CD14-positive monocyte (primary cell): ENCODE measurements at regions not wholly inside any gene's neighbourhood (a gene's known extent, or its start where the extent isn't known, plus 50 kb on each side); places are given as distances from the start of the nearest gene placed in this dataset.

Source experiments
- DNase-seq, 3 donors: peaks; one replicate each; pipeline ENCODE4 v3.0.0-alpha.2; 2011 to 2022
- H2AFZ ChIP-seq: 2 replicates; pipeline ENCODE4 v1.6.0; 2012; ENCODE audit warnings: mild to moderate bottlenecking, low read depth, low read length, inconsistent platforms; ENCODE audit not compliant: insufficient read depth, poor library complexity, severe bottlenecking
- H3K27ac ChIP-seq, 2 donors: 1 replicate in 1 of 2; 2 replicates in 1 of 2; pipeline ENCODE4 v1.5.1; 2012 to 2013; ENCODE audit warnings: low read length in 2 of 2, control low read depth in 1 of 2, inconsistent platforms in 1 of 2, low read depth in 1 of 2, mild to moderate bottlenecking in 1 of 2
- H3K27me3 ChIP-seq, 2 donors: one replicate each; pipeline versions ENCODE4 v1.6.0 to v1.6.1; 2011 to 2013; ENCODE audit warnings: low read length in 2 of 2; ENCODE audit not compliant: control insufficient read depth in 2 of 2, insufficient read depth in 2 of 2
- H3K36me3 ChIP-seq, 2 donors: replicated peaks in 1 of 2; 1 replicate in 1 of 2; 2 replicates in 1 of 2; pipeline versions ENCODE4 v1.5.1 to v1.6.1; 2012 to 2013; ENCODE audit warnings: low read length in 2 of 2, control low read depth in 1 of 2, inconsistent platforms in 1 of 2, mild to moderate bottlenecking in 1 of 2; ENCODE audit not compliant: insufficient read depth in 2 of 2, control insufficient read depth in 1 of 2
- H3K4me1 ChIP-seq, 2 donors: 1 replicate in 1 of 2; 2 replicates in 1 of 2; pipeline versions ENCODE4 v1.5.1 to v1.6.1; 2012 to 2013; ENCODE audit warnings: low read length in 2 of 2, control low read depth in 1 of 2, inconsistent platforms in 1 of 2, mild to moderate bottlenecking in 1 of 2, moderate library complexity in 1 of 2; ENCODE audit not compliant: insufficient read depth in 2 of 2, control insufficient read depth in 1 of 2
- H3K4me2 ChIP-seq: replicated peaks from 2 replicates; pipeline ENCODE3; 2012; ENCODE audit warnings: low read length, moderate library complexity, mild to moderate bottlenecking; ENCODE audit not compliant: poor library complexity, severe bottlenecking; ENCODE audit errors: extremely low read depth
- H3K4me3 ChIP-seq, 3 experiments: fragments of 200-600 bp in 1 of 3; sonication (generic) in 1 of 3; replicated peaks in 1 of 3; 1 replicate in 2 of 3; 2 replicates in 1 of 3; pipeline ENCODE4 v1.5.1; 2011 to 2013; ENCODE audit warnings: low read length in 3 of 3, mild to moderate bottlenecking in 3 of 3, control low read depth in 2 of 3, low read depth in 2 of 3, inconsistent platforms in 1 of 3, moderate library complexity in 1 of 3
- H3K79me2 ChIP-seq: 2 replicates; pipeline ENCODE4 v1.6.0; 2012; ENCODE audit warnings: mild to moderate bottlenecking, control low read depth, inconsistent platforms, low read length, moderate library complexity; ENCODE audit not compliant: insufficient read depth
- H3K9ac ChIP-seq: 2 replicates; pipeline ENCODE4 v1.6.0; 2017; ENCODE audit warnings: low read length, mild to moderate bottlenecking; ENCODE audit not compliant: insufficient read depth, poor library complexity, severe bottlenecking
- H3K9me3 ChIP-seq, 2 donors: replicated peaks in 1 of 2; 1 replicate in 1 of 2; 2 replicates in 1 of 2; pipeline versions ENCODE4 v1.5.1 to v1.6.1; 2012 to 2013; ENCODE audit warnings: low read length in 2 of 2, control low read depth in 1 of 2; ENCODE audit not compliant: control insufficient read depth in 1 of 2, insufficient read depth in 1 of 2
- H4K20me1 ChIP-seq: 2 replicates; pipeline ENCODE4 v1.6.0; 2012; ENCODE audit warnings: mild to moderate bottlenecking, low read length, control low read depth, moderate library complexity; ENCODE audit not compliant: insufficient read depth
- H3K27ac Mint-ChIP-seq, 7 donors: one replicate each; pipeline ENCODE4 v1.8.0; 2020; ENCODE audit warnings: mild to moderate bottlenecking in 7 of 7, mixed read lengths in 7 of 7, moderate library complexity in 6 of 7, inconsistent platforms in 2 of 7
- H3K27me3 Mint-ChIP-seq, 3 donors: one replicate each; pipeline ENCODE4 v1.8.0; 2021 to 2022; ENCODE audit warnings: low read depth in 3 of 3, mild to moderate bottlenecking in 3 of 3, mixed read lengths in 3 of 3, moderate library complexity in 3 of 3, inconsistent platforms in 1 of 3
- H3K36me3 Mint-ChIP-seq, 2 donors: one replicate each; pipeline ENCODE4 v1.8.0; 2020; ENCODE audit warnings: mixed read lengths in 2 of 2, inconsistent platforms in 1 of 2, mild to moderate bottlenecking in 1 of 2
- H3K4me1 Mint-ChIP-seq: one replicate; pipeline ENCODE4 v1.8.0; 2020; ENCODE audit warnings: mild to moderate bottlenecking, mixed read lengths
- H3K4me3 Mint-ChIP-seq, 2 donors: one replicate each; pipeline ENCODE4 v1.8.0; 2020; ENCODE audit warnings: mild to moderate bottlenecking in 2 of 2, mixed read lengths in 2 of 2, moderate library complexity in 1 of 2
- H3K9me3 Mint-ChIP-seq, 7 donors: one replicate each; pipeline ENCODE4 v1.8.0; 2020 to 2022; ENCODE audit warnings: mixed read lengths in 7 of 7, mild to moderate bottlenecking in 6 of 7, moderate library complexity in 6 of 7, inconsistent platforms in 2 of 7
- CTCF ChIP-seq: fragments of 200-600 bp; IDR thresholded peaks from one replicate; pipeline ENCODE4 v1.8.0; 2022; ENCODE audit warnings: antibody characterized with exemption, mild to moderate bottlenecking
- WGBS: methylation state at CpG from one replicate; pipeline ENCODE4 v1.1.5; 2013; ENCODE audit warnings: missing lambda C conversion rate; ENCODE audit not compliant: insufficient coverage; 5-methylcytosine and 5-hydroxymethylcytosine counted together
- intact Hi-C, 2 donors: fragments of 100-400 bp; cut with micrococcal nuclease; formaldehyde crosslinking; loops; one replicate each; pipeline versions ENCODE4 v1.15.0 to v1.15.1; 2023

DNA sequence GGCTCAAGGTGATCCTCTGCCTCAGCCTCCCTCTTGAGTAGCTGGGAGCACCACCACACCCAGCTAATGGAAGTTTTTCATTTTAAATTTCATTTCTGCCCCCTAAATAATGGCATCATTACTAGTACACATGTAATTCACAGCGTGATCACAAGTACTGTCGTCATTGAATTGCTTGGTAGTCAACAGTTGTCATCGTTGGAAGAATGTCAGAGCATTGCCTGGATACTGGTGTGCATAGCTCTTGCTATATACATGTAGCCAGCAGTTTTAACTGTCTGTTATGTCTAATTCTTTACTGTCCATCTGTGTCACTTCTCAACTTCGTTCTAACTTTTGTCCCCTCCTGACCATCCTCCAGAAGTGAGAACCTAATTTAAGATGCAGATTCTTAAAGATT is 62.1 kb downstream of the CRPPA start:
- Histone ChIP-seq H2AFZ (no peak overlapping the region), H3K36me3 (no peaks in the 10 kb centered on the region), H4K20me1 (no peaks in the 10 kb centered on the region), H3K4me1 (no peaks in the 10 kb centered on the region), H3K9ac (no peak overlapping the region), H3K27ac (no peak overlapping the region), H3K9me3 (no peaks in the 10 kb centered on the region), H3K4me3 (no peak overlapping the region), H3K27me3 (no peaks in the 10 kb centered on the region), H3K79me2 (no peaks in the 10 kb centered on the region), H3K4me2 (no peak overlapping the region)
- intact Hi-C loops: no loop called here
- H3K27ac Mint-ChIP-seq: no peak overlapping the region
- H3K4me3 Mint-ChIP-seq: no peak overlapping the region
- peaks cover 0 to 4% (median 0%) of the 10 kb centered on the region in 7 donors for H3K9me3 Mint-ChIP-seq
- no peaks in the 10 kb centered on the region for H3K36me3 Mint-ChIP-seq
- WGBS: 40% methylated on average over 1 of the region's 4 CpGs
- H3K27me3 Mint-ChIP-seq: no peaks in the 10 kb centered on the region
- DNase-seq: no peak
- H3K4me1 Mint-ChIP-seq: no peaks in the 10 kb centered on the region
- TF ChIP-seq CTCF: no peak

- Histone ChIP-seq H3K9ac (no peak overlapping the region), H3K4me1 (no peaks in the 10 kb centered on the region), H3K36me3 (no peaks in the 10 kb centered on the region), H3K9me3 (no peaks in the 10 kb centered on the region), H3K27ac (no peak overlapping the region), H3K27me3 (no peaks in the 10 kb centered on the region), H3K4me2 (no peak overlapping the region), H2AFZ (no peak overlapping the region), H3K79me2 (no peaks in the 10 kb centered on the region), H4K20me1 (no peaks in the 10 kb centered on the region), H3K4me3 (no peak overlapping the region)
- Mint-ChIP-seq H3K36me3 (no peaks in the 10 kb centered on the region), H3K4me3 (no peak overlapping the region), H3K27ac (no peak overlapping the region), H3K27me3 (no peaks in the 10 kb centered on the region), H3K4me1 (no peaks in the 10 kb centered on the region), H3K9me3 (peaks cover 0 to 7% (median 3%) of the 10 kb centered on the region in 7 donors)
- DNase-seq: no peak
- 94% methylated on average over 3 of the region's 3 CpGs for WGBS
- TF ChIP-seq CTCF: no peak
- intact Hi-C loops: no loop called here
Observed at GRCh38 chr7:16357921-16358320, 63.4 kb downstream of the CRPPA start.
